GM04504 (cell line): ENCODE measurements at regions not wholly inside any gene's neighbourhood (a gene's known extent, or its start where the extent isn't known, plus 50 kb on each side); places are given as distances from the start of the nearest gene placed in this dataset.

Source experiments
- DNase-seq: peaks from one replicate; pipeline ENCODE4 v3.0.0-alpha.2; 2012; ENCODE audit warnings: low read depth

- peak; percentile 74 for DNase-seq
Observed at GRCh38 chr4:10204401-10205058, 87.9 kb upstream of the WDR1 start.

GRCh38 chr4:10203851-10204250, 87.3 kb upstream of the WDR1 start:
- no peak for DNase-seq

GRCh38 chr4:10201381-10202223, 85.0 kb upstream of the WDR1 start:
- DNase-seq: no peak

- no peak for DNase-seq
Observed at GRCh38 chr4:10200869-10201268, 84.3 kb upstream of the WDR1 start.

- DNase-seq: no peak
Observed at GRCh38 chr4:10198365-10198764, 81.8 kb upstream of the WDR1 start.

- DNase-seq: no peak
Observed at GRCh38 chr4:10197952-10198351, 81.4 kb upstream of the WDR1 start.

- DNase-seq: no peak
Observed at GRCh38 chr4:10196191-10196590, 79.6 kb upstream of the WDR1 start.

- no peak for DNase-seq
Observed at GRCh38 chr4:10192331-10192730, 75.7 kb upstream of the WDR1 start.

GRCh38 chr4:10188400-10189004, 71.9 kb upstream of the WDR1 start:
- DNase-seq: no peak

- DNase-seq: no peak
Observed at GRCh38 chr4:10186228-10187214, 69.9 kb upstream of the WDR1 start.

- DNase-seq: no peak
Observed at GRCh38 chr4:10185518-10186227, 69.1 kb upstream of the WDR1 start.

GRCh38 chr4:10184501-10184938, 67.9 kb upstream of the WDR1 start:
- no peak for DNase-seq

- DNase-seq: no peak
Observed at GRCh38 chr4:10184041-10184440, 67.4 kb upstream of the WDR1 start.

GRCh38 chr4:10183462-10183861, 66.9 kb upstream of the WDR1 start:
- DNase-seq: no peak

GRCh38 chr4:10182446-10183424, 66.1 kb upstream of the WDR1 start:
- no peak for DNase-seq

GRCh38 chr4:10181745-10182445, 65.3 kb upstream of the WDR1 start:
- DNase-seq: no peak

- no peak for DNase-seq
Observed at GRCh38 chr4:10180927-10181744, 64.5 kb upstream of the WDR1 start.

GRCh38 chr4:10180603-10180926, 64.0 kb upstream of the WDR1 start:
- DNase-seq: no peak
